WTC11 (cell line): ENCODE measurements at regions not wholly inside any gene's neighbourhood (a gene's known extent, or its start where the extent isn't known, plus 50 kb on each side); places are given as distances from the start of the nearest gene placed in this dataset.
"Not testable (repeated sequence)": the region's sequence is repeated elsewhere in the genome, so short reads cannot be mapped to it uniquely, and the experiment has no call there.

Experiments used
- ATAC-seq: fragments of 200-7000 bp; cut with Tn5 transposase; 2 replicates; pipeline ENCODE4 v1.10.0; 2021; ENCODE audit warnings: mild to moderate bottlenecking, moderate library complexity
- CTCF ChIA-PET: fragments of 300-600 bp; sonication (Branson Sonifier 250); formaldehyde crosslinking; loops from one replicate; lab custom pipeline; 2021; ENCODE audit warnings: antibody characterized with exemption; lab: Charles Lee
- POLR2A ChIA-PET: fragments of 350-600 bp; sonication (Branson Sonifier 250); formaldehyde crosslinking; loops from one replicate; lab custom pipeline; 2021; ENCODE audit warnings: antibody characterized with exemption; lab: Charles Lee
- DNase-seq: peaks from one replicate; pipeline ENCODE4 v3.0.0; 2021; ENCODE audit warnings: low spot score
- H3K27ac Mint-ChIP-seq: 2 replicates; pipeline ENCODE4 v1.8.0; 2021; ENCODE audit warnings: mixed read lengths
- H3K27me3 Mint-ChIP-seq: 2 replicates; pipeline ENCODE4 v1.8.0; 2021; ENCODE audit warnings: low read depth, mild to moderate bottlenecking, moderate library complexity, mixed read lengths
- H3K36me3 Mint-ChIP-seq: 2 replicates; pipeline ENCODE4 v1.8.0; 2021; ENCODE audit warnings: mixed read lengths
- H3K4me1 Mint-ChIP-seq: 2 replicates; pipeline ENCODE4 v1.8.0; 2022; ENCODE audit warnings: mixed read lengths
- H3K4me3 Mint-ChIP-seq: 2 replicates; pipeline ENCODE4 v1.8.0; 2021; ENCODE audit warnings: mild to moderate bottlenecking, moderate library complexity, mixed read lengths
- H3K9me3 Mint-ChIP-seq: 2 replicates; pipeline ENCODE4 v1.8.0; 2021; ENCODE audit warnings: mixed read lengths
- CREM ChIP-seq: sonication (generic); formaldehyde crosslinking; IDR thresholded peaks from 2 replicates; pipeline ENCODE4 v1.8.1; 2022; ENCODE audit warnings: mild to moderate bottlenecking, missing genetic modification reagents, moderate library complexity
- FOXP1 ChIP-seq: sonication (generic); formaldehyde crosslinking; IDR thresholded peaks from 2 replicates; pipeline ENCODE4 v1.8.0; 2022; ENCODE audit warnings: missing genetic modification reagents, mild to moderate bottlenecking, moderate library complexity, borderline replicate concordance
- GRHL2 ChIP-seq: fragments of 250-450 bp; sonication (Bioruptor Pico); IDR thresholded peaks from 2 replicates; pipeline ENCODE4 v1.8.0; 2022; ENCODE audit warnings: mild to moderate bottlenecking, moderate library complexity; ENCODE audit not compliant: insufficient replicate concordance, severe bottlenecking
- HMGA2 ChIP-seq: fragments of 250-450 bp; sonication (Bioruptor Pico); IDR thresholded peaks from 2 replicates; pipeline ENCODE4 v1.4.0; 2021; ENCODE audit warnings: mild to moderate bottlenecking, moderate library complexity
- JUN ChIP-seq: sonication (generic); formaldehyde crosslinking; IDR thresholded peaks from 2 replicates; pipeline ENCODE4 v1.8.0; 2023; ENCODE audit warnings: mild to moderate bottlenecking, missing genetic modification reagents
- KAT7 ChIP-seq: sonication (generic); formaldehyde crosslinking; IDR thresholded peaks from 2 replicates; pipeline ENCODE4 v1.8.1; 2023; ENCODE audit warnings: missing genetic modification reagents, mild to moderate bottlenecking, borderline replicate concordance
- NFATC4 ChIP-seq: fragments of 250-450 bp; sonication (Bioruptor Pico); IDR thresholded peaks from 2 replicates; pipeline ENCODE4 v1.9.0; 2021; ENCODE audit warnings: mild to moderate bottlenecking
- NFYB ChIP-seq: sonication (generic); formaldehyde crosslinking; conservative IDR thresholded peaks from 2 replicates; pipeline ENCODE4 v1.8.0; 2022; ENCODE audit warnings: low read depth, missing genetic modification reagents
- RELA ChIP-seq: sonication (generic); formaldehyde crosslinking; IDR thresholded peaks from 2 replicates; pipeline ENCODE4 v1.8.1; 2022; ENCODE audit warnings: missing genetic modification reagents, mild to moderate bottlenecking, borderline replicate concordance
- SOX15 ChIP-seq: fragments of 250-450 bp; sonication (Bioruptor Pico); IDR thresholded peaks from 2 replicates; pipeline ENCODE4 v1.9.0; 2021; ENCODE audit warnings: mild to moderate bottlenecking
- SP1 ChIP-seq: sonication (generic); formaldehyde crosslinking; conservative IDR thresholded peaks from 2 replicates; pipeline ENCODE4 v1.8.1; 2022; ENCODE audit warnings: missing genetic modification reagents
- ZNF317 ChIP-seq: sonication (generic); formaldehyde crosslinking; IDR thresholded peaks from 2 replicates; pipeline ENCODE4 v1.8.1; 2023; ENCODE audit warnings: low read depth, mild to moderate bottlenecking, moderate library complexity, missing genetic modification reagents, borderline replicate concordance
- ZNF396 ChIP-seq: fragments of 250-450 bp; sonication (Bioruptor Pico); IDR thresholded peaks from 2 replicates; pipeline ENCODE4 v1.8.0; 2021; ENCODE audit warnings: mild to moderate bottlenecking, moderate library complexity, borderline replicate concordance
- TF ChIP-seq, protein P1 (sequence below): sonication (generic); formaldehyde crosslinking; IDR thresholded peaks from 2 replicates; pipeline ENCODE4 v1.8.1; 2022; ENCODE audit warnings: mild to moderate bottlenecking, missing genetic modification reagents, moderate library complexity, borderline replicate concordance
- TF ChIP-seq, protein P2 (sequence below): sonication (generic); formaldehyde crosslinking; IDR thresholded peaks from 2 replicates; pipeline ENCODE4 v1.8.0; 2023; ENCODE audit warnings: missing genetic modification reagents, mild to moderate bottlenecking, borderline replicate concordance
- TF ChIP-seq, protein P3 (sequence below): fragments of 250-450 bp; sonication (Bioruptor Pico); conservative IDR thresholded peaks from 2 replicates; pipeline ENCODE4 v1.9.0; 2021; ENCODE audit warnings: mild to moderate bottlenecking
- TF ChIP-seq, protein P4 (sequence below): sonication (generic); formaldehyde crosslinking; IDR thresholded peaks from 2 replicates; pipeline ENCODE4 v1.8.0; 2023; ENCODE audit warnings: mild to moderate bottlenecking, missing genetic modification reagents
- TF ChIP-seq, protein P5 (sequence below): fragments of 250-450 bp; sonication (Bioruptor Pico); IDR thresholded peaks from 2 replicates; pipeline ENCODE4 v1.9.0; 2021; ENCODE audit warnings: moderate library complexity, mild to moderate bottlenecking, inconsistent platforms, borderline replicate concordance
- TF ChIP-seq, protein P6 (sequence below): sonication (generic); formaldehyde crosslinking; IDR thresholded peaks from 2 replicates; pipeline ENCODE4 v1.8.0; 2022; ENCODE audit warnings: mild to moderate bottlenecking, missing genetic modification reagents

DNA sequence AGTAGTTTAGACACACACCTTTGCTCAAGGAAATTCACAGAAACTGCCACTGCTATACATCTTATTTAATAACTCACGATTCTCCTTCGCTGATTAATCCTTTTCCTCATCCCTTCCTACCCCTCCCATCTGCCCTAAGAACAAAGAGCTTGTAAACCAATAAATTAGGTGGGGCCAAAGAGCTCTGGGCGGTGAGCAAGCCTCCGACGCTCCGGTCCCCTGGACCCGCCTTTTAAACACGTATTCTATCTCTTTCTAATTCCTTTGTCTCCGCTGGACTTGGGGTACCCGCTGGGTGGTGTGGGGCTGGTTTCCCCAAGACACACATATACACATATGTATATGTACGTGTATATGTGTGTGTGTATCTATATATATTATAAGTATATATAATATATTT lies 803.2 kb upstream of the CA10 start:
- H3K4me1 Mint-ChIP-seq, CTCF ChIA-PET, H3K4me3 Mint-ChIP-seq, H3K27me3 Mint-ChIP-seq, H3K27ac Mint-ChIP-seq, POLR2A ChIA-PET, DNase-seq, ATAC-seq: not testable (repeated sequence)
- H3K36me3 Mint-ChIP-seq: peaks cover 27% of the 10 kb centered on the region
- H3K9me3 Mint-ChIP-seq: peaks cover 55% of the 10 kb centered on the region

DNA sequence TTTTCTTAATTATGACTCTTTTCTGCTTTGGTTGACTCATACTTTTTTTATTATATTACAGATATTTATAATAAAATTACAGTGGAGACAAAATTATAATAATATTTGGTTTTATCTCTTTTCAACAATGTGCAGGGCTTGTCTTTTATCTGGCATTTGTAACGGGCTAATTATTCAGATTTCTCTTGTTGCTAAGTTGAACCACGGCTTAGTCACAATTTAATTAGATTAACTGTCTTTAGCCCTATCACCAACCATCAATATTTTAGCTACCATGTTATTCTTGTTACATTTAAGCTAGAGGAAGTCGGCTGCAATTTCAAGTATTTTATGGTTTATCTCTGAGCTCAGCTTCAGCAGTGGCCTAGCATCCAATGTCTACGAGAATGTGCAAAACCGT lies 798.9 kb upstream of the CA10 start:
- CTCF ChIA-PET: no interaction called here
- peaks cover 16% of the 10 kb centered on the region for H3K36me3 Mint-ChIP-seq

More for the DNA sequence above, 798.9 kb upstream of the CA10 start:
- ATAC-seq (no peak), DNase-seq (no peak)
- Mint-ChIP-seq H3K27me3 (no peaks in the 10 kb centered on the region), H3K4me1 (no peaks in the 10 kb centered on the region), H3K9me3 (peaks cover 34% of the 10 kb centered on the region), H3K4me3 (no peak overlapping the region), H3K27ac (no peak overlapping the region)
- TF ChIP-seq, protein P1, sequence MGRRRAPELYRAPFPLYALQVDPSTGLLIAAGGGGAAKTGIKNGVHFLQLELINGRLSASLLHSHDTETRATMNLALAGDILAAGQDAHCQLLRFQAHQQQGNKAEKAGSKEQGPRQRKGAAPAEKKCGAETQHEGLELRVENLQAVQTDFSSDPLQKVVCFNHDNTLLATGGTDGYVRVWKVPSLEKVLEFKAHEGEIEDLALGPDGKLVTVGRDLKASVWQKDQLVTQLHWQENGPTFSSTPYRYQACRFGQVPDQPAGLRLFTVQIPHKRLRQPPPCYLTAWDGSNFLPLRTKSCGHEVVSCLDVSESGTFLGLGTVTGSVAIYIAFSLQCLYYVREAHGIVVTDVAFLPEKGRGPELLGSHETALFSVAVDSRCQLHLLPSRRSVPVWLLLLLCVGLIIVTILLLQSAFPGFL (CRISPR knock-in tag): no peak
- no peak for TF ChIP-seq NFATC4
- TF ChIP-seq RELA (CRISPR knock-in tag): no peak
- TF ChIP-seq, protein P2, sequence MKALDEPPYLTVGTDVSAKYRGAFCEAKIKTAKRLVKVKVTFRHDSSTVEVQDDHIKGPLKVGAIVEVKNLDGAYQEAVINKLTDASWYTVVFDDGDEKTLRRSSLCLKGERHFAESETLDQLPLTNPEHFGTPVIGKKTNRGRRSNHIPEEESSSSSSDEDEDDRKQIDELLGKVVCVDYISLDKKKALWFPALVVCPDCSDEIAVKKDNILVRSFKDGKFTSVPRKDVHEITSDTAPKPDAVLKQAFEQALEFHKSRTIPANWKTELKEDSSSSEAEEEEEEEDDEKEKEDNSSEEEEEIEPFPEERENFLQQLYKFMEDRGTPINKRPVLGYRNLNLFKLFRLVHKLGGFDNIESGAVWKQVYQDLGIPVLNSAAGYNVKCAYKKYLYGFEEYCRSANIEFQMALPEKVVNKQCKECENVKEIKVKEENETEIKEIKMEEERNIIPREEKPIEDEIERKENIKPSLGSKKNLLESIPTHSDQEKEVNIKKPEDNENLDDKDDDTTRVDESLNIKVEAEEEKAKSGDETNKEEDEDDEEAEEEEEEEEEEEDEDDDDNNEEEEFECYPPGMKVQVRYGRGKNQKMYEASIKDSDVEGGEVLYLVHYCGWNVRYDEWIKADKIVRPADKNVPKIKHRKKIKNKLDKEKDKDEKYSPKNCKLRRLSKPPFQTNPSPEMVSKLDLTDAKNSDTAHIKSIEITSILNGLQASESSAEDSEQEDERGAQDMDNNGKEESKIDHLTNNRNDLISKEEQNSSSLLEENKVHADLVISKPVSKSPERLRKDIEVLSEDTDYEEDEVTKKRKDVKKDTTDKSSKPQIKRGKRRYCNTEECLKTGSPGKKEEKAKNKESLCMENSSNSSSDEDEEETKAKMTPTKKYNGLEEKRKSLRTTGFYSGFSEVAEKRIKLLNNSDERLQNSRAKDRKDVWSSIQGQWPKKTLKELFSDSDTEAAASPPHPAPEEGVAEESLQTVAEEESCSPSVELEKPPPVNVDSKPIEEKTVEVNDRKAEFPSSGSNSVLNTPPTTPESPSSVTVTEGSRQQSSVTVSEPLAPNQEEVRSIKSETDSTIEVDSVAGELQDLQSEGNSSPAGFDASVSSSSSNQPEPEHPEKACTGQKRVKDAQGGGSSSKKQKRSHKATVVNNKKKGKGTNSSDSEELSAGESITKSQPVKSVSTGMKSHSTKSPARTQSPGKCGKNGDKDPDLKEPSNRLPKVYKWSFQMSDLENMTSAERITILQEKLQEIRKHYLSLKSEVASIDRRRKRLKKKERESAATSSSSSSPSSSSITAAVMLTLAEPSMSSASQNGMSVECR (CRISPR knock-in tag): no peak
- TF ChIP-seq GRHL2: no peak
- TF ChIP-seq, protein P3, sequence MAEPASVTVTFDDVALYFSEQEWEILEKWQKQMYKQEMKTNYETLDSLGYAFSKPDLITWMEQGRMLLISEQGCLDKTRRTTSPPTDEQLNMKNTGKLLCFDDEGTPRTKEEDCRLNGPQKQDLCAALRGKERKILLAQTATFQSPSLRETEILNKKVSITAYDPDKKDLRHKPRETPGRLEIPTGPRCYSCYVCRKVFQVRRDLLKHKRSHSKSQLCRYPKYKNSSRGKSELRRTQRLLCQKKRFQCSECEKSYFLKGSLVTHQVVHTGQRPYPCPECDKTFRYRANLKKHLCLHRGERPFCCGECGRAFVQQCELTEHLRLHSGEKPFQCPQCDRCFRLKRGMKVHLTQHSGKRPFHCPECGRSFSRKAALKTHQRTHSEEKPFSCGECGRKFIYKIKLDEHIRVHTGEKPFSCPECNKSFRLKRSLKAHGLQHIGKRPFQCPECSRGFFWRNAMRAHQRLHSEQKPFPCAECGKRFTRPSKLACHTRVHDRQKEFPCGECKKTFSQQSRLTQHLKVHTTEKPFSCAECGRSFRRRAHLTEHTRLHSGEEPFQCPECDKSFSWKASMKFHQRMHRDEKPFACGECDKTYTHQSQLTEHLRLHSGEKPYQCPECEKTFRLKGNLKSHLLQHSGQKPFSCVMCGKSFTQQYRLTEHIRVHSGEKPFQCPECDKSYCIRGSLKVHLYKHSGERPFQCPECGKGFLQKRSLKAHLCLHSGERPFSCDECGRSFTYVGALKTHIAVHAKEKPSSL: no peak
- no peak for TF ChIP-seq FOXP1 (CRISPR knock-in tag)
- no peak for TF ChIP-seq CREM (CRISPR knock-in tag)
- TF ChIP-seq, protein P4, sequence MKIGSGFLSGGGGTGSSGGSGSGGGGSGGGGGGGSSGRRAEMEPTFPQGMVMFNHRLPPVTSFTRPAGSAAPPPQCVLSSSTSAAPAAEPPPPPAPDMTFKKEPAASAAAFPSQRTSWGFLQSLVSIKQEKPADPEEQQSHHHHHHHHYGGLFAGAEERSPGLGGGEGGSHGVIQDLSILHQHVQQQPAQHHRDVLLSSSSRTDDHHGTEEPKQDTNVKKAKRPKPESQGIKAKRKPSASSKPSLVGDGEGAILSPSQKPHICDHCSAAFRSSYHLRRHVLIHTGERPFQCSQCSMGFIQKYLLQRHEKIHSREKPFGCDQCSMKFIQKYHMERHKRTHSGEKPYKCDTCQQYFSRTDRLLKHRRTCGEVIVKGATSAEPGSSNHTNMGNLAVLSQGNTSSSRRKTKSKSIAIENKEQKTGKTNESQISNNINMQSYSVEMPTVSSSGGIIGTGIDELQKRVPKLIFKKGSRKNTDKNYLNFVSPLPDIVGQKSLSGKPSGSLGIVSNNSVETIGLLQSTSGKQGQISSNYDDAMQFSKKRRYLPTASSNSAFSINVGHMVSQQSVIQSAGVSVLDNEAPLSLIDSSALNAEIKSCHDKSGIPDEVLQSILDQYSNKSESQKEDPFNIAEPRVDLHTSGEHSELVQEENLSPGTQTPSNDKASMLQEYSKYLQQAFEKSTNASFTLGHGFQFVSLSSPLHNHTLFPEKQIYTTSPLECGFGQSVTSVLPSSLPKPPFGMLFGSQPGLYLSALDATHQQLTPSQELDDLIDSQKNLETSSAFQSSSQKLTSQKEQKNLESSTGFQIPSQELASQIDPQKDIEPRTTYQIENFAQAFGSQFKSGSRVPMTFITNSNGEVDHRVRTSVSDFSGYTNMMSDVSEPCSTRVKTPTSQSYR (CRISPR knock-in tag): no peak
- no peak for TF ChIP-seq NFYB
- TF ChIP-seq, protein P5, sequence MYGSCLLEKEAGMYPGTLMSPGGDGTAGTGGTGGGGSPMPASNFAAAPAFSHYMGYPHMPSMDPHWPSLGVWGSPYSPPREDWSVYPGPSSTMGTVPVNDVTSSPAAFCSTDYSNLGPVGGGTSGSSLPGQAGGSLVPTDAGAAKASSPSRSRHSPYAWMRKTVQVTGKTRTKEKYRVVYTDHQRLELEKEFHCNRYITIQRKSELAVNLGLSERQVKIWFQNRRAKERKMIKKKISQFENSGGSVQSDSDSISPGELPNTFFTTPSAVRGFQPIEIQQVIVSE (CRISPR knock-in tag): no peak
- no peak for TF ChIP-seq HMGA2
- no peak for TF ChIP-seq ZNF396 (CRISPR knock-in tag)
- no peak for TF ChIP-seq JUN (CRISPR knock-in tag)
- no peak for TF ChIP-seq SP1
- TF ChIP-seq KAT7 (CRISPR knock-in tag): no peak
- TF ChIP-seq SOX15 (CRISPR knock-in tag): no peak
- TF ChIP-seq ZNF317 (CRISPR knock-in tag): no peak
- TF ChIP-seq, protein P6, sequence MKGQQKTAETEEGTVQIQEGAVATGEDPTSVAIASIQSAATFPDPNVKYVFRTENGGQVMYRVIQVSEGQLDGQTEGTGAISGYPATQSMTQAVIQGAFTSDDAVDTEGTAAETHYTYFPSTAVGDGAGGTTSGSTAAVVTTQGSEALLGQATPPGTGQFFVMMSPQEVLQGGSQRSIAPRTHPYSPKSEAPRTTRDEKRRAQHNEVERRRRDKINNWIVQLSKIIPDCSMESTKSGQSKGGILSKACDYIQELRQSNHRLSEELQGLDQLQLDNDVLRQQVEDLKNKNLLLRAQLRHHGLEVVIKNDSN (CRISPR knock-in tag): no peak
- POLR2A ChIA-PET: no interaction called here
